GM12878 (cell line): ENCODE measurements at regions not wholly inside any gene's neighbourhood (a gene's known extent, or its start where the extent isn't known, plus 50 kb on each side); places are given as distances from the start of the nearest gene placed in this dataset.

Experiments
- ATAC-seq: fragments of 200-7000 bp; cut with Tn5 transposase; 3 replicates; pipeline ENCODE4 v1.9.1; 2020; ENCODE audit warnings: mild to moderate bottlenecking, moderate library complexity
- BruUV-seq: library from RNA; stranded (reverse); fragments of 400-500 nt; replicated peaks from 2 replicates; lab custom pipeline; 2021; lab: Mats Ljungman, UMichigan
- CTCF ChIA-PET: fragments of 300-600 bp; sonication (Branson Sonifier 250); formaldehyde crosslinking; extraction: SDS; loops from one replicate; lab custom pipeline; 2021; ENCODE audit warnings: inconsistent platforms; lab: Yijun Ruan, JAX
- POLR2A ChIA-PET: fragments of 350-600 bp; formaldehyde crosslinking; extraction: SDS; loops from one replicate; lab custom pipeline; 2021; ENCODE audit warnings: inconsistent platforms; lab: Charles Lee
- RAD21 ChIA-PET: fragments of 300-600 bp; sonication (Branson Sonifier 250); formaldehyde crosslinking; loops from one replicate; lab custom pipeline; 2023; ENCODE audit warnings: antibody characterized with exemption; ENCODE audit not compliant: unreplicated experiment; lab: Charles Lee
- SMC1A ChIA-PET: fragments of 300-600 bp; sonication (Branson Sonifier 250); formaldehyde crosslinking; loops from one replicate; lab custom pipeline; 2023; ENCODE audit not compliant: unreplicated experiment, uncharacterized antibody; lab: Charles Lee
- DNase-seq: peaks from one replicate; pipeline ENCODE4 v3.0.0-alpha.2; 2011; ENCODE audit warnings: low read depth, low spot score
- FAIRE-seq: peaks from 3 replicates; lab custom pipeline; 2011; peaks lifted over from hg19 to GRCh38; lab: Jason Lieb, UNC
- H2AFZ ChIP-seq: 2 replicates; pipeline ENCODE4 v1.6.0; 2011; ENCODE audit warnings: low read depth, low read length, control low read depth; ENCODE audit not compliant: control insufficient read depth
- H3K27ac ChIP-seq: 2 replicates; pipeline ENCODE4 v1.5.1; 2011; ENCODE audit warnings: control low read depth; ENCODE audit not compliant: control insufficient read depth, insufficient read depth
- H3K27me3 ChIP-seq, 2 experiments: replicated peaks in 1 of 2; 2 replicates each; pipeline versions ENCODE4 v1.6.0 to v1.6.1; 2011; ENCODE audit warnings: low read length in 1 of 2; ENCODE audit not compliant: control insufficient read depth in 2 of 2, insufficient read depth in 2 of 2
- H3K36me3 ChIP-seq, 2 experiments: 2 replicates each; pipeline ENCODE4 v1.5.1; 2011; ENCODE audit warnings: low read length in 1 of 2; ENCODE audit not compliant: control insufficient read depth in 2 of 2, insufficient read depth in 2 of 2
- H3K4me1 ChIP-seq: 2 replicates; pipeline ENCODE4 v1.6.1; 2011; ENCODE audit warnings: mild to moderate bottlenecking, low read length, moderate library complexity, mixed read lengths; ENCODE audit not compliant: control insufficient read depth, insufficient read depth
- H3K4me2 ChIP-seq: 2 replicates; pipeline ENCODE4 v1.6.0; 2011; ENCODE audit warnings: control low read depth; ENCODE audit not compliant: control insufficient read depth, insufficient read depth
- H3K4me3 ChIP-seq: fragments of 200-600 bp; sonication (generic); 2 replicates; pipeline ENCODE4 v1.5.1; 2016
- H3K79me2 ChIP-seq: 2 replicates; pipeline ENCODE4 v1.6.0; 2011; ENCODE audit warnings: low read length; ENCODE audit not compliant: control insufficient read depth, insufficient read depth
- H3K9ac ChIP-seq: 2 replicates; pipeline ENCODE4 v1.8.0; 2011; ENCODE audit warnings: low read length, control low read depth, mixed read lengths; ENCODE audit not compliant: control insufficient read depth, insufficient read depth
- H3K9me3 ChIP-seq: replicated peaks from 3 replicates; pipeline ENCODE4 v1.5.1; 2011; ENCODE audit warnings: mild to moderate bottlenecking, low read length; ENCODE audit not compliant: control insufficient read depth, insufficient read depth
- H4K20me1 ChIP-seq: 2 replicates; pipeline ENCODE4 v1.6.0; 2011; ENCODE audit not compliant: control insufficient read depth, insufficient read depth
- ATF7 ChIP-seq: fragments of 450-650 bp; IDR thresholded peaks from 2 replicates; pipeline ENCODE4 v1.6.1; 2016; ENCODE audit warnings: low read depth, mild to moderate bottlenecking
- BHLHE40 ChIP-seq, 2 experiments: fragments of 450-650 bp in 1 of 2; IDR thresholded peaks; 2 replicates each; pipeline ENCODE4 v1.6.1; 2011 to 2017; ENCODE audit warnings: low read depth in 2 of 2, borderline replicate concordance in 1 of 2, improper control_type of control experiment in 1 of 2, low read length in 1 of 2, mild to moderate bottlenecking in 1 of 2
- BRCA1 ChIP-seq: IDR thresholded peaks from 2 replicates; pipeline ENCODE4 v1.6.1; 2011; ENCODE audit warnings: low read depth, low read length, improper control_type of control experiment
- EED ChIP-seq: sonication (generic); IDR thresholded peaks from 2 replicates; pipeline ENCODE4 v1.6.1; 2016; ENCODE audit warnings: antibody characterized with exemption, low read depth
- IKZF2 ChIP-seq, 2 experiments: fragments of 450-650 bp; IDR thresholded peaks; 2 replicates each; pipeline ENCODE4 v1.6.1; 2017; ENCODE audit warnings: mild to moderate bottlenecking in 2 of 2, moderate library complexity in 2 of 2
- IRF4 ChIP-seq: IDR thresholded peaks from 2 replicates; pipeline ENCODE4 v1.6.1; 2011; ENCODE audit warnings: low read depth, low read length
- MXI1 ChIP-seq: fragments of 150-350 bp; IDR thresholded peaks from 2 replicates; pipeline ENCODE4 v1.6.1; 2011; ENCODE audit warnings: low read depth, mild to moderate bottlenecking, inconsistent platforms, low read length, improper control_type of control experiment
- NFYB ChIP-seq: IDR thresholded peaks from 2 replicates; pipeline ENCODE4 v1.6.1; 2011; ENCODE audit warnings: low read depth, mild to moderate bottlenecking, low read length, improper control_type of control experiment, moderate library complexity; ENCODE audit not compliant: insufficient read depth
- NRF1 ChIP-seq: conservative IDR thresholded peaks from 2 replicates; pipeline ENCODE4 v1.6.1; 2011; ENCODE audit warnings: mild to moderate bottlenecking, low read depth, low read length, improper control_type of control experiment
- POLR2A ChIP-seq: IDR thresholded peaks from 2 replicates; pipeline ENCODE4 v1.6.1; 2011; ENCODE audit warnings: low read depth, mild to moderate bottlenecking, low read length
- RCOR1 ChIP-seq: conservative IDR thresholded peaks from 2 replicates; pipeline ENCODE4 v1.6.1; 2012; ENCODE audit warnings: low read depth, low read length, improper control_type of control experiment
- SIN3A ChIP-seq: IDR thresholded peaks from 2 replicates; pipeline ENCODE4 v1.6.1; 2012; ENCODE audit warnings: low read depth, low read length, improper control_type of control experiment
- STAT1 ChIP-seq: fragments of 450-650 bp; conservative IDR thresholded peaks from 2 replicates; pipeline ENCODE4 v1.6.1; 2014; ENCODE audit warnings: antibody characterized with exemption, mild to moderate bottlenecking
- YY1 ChIP-seq: IDR thresholded peaks from 2 replicates; pipeline ENCODE4 v1.6.1; 2011; ENCODE audit warnings: low read depth, mild to moderate bottlenecking, low read length
- WGBS: methylation state at CpG from one replicate; pipeline ENCODE4 v1.1.6; 2016; ENCODE audit warnings: low lambda C conversion rate; ENCODE audit not compliant: insufficient replicate concordance, insufficient coverage; ENCODE audit errors: missing lambda C conversion rate; 5-methylcytosine and 5-hydroxymethylcytosine counted together
- in situ Hi-C: fragments of 300-500 bp; cut with MboI; formaldehyde crosslinking; loops from 9 replicates; pipeline ENCODE4 v1.14.3; 2018; ENCODE audit warnings: mixed read lengths
- intact Hi-C: fragments of 100-400 bp; cut with micrococcal nuclease; formaldehyde crosslinking; loops from one replicate; pipeline ENCODE4 v1.14.2; 2022; ENCODE audit not compliant: unreplicated experiment
- TF ChIP-seq, protein P1 (sequence below): fragments of 450-650 bp; IDR thresholded peaks from 2 replicates; pipeline ENCODE4 v1.6.1; 2017; ENCODE audit warnings: mild to moderate bottlenecking, moderate library complexity
- TF ChIP-seq, protein P2 (sequence below): IDR thresholded peaks from 2 replicates; pipeline ENCODE4 v1.6.1; 2011; ENCODE audit warnings: low read depth, mild to moderate bottlenecking, low read length, moderate library complexity, borderline replicate concordance; ENCODE audit errors: extremely low read depth

DNA sequence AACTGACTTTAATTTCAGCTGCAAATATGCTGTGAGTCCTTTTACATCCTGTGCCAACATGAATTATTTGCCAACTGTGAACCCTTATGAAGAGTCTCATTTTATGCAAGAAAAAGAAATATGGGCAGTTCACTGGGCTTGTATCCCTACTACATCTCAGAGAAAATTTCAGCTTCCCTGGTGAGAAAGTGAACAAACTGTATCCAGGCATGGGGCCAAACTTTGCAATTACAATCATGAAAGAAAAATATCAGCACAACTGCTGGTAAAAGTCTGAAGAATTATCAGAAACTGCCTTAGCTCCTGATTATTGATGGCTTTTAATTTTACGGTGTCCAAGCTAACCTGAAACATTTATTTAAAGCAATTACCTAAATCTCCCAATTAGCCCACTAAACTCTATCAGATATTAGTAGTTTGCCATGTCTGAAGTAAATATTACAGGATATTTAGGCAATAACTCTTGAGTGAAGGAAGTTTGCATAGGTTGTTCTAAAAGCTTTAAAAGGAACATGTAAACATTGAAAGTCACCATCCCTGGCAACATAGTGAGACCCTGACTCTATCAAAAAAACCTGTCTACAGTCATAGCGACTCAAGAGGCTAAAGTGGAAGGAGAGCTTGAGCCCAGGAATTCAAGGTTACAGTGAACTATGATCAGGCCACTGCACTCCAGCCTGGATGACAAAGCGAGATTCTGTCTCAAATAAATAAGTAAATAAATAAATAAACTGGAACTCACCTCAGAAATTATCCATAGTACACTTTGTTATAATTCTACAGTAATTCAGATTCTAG, 83.9 kb upstream of the HCN1 start:
- Histone ChIP-seq H3K27me3 (no peaks in the 10 kb centered on the region), H3K9me3 (no peaks in the 10 kb centered on the region), H3K4me3 (no peak overlapping the region), H3K79me2 (no peaks in the 10 kb centered on the region), H2AFZ (no peak overlapping the region), H3K4me2 (no peak overlapping the region), H3K27ac (no peak overlapping the region), H3K4me1 (no peaks in the 10 kb centered on the region), H4K20me1 (no peaks in the 10 kb centered on the region), H3K36me3 (no peaks in the 10 kb centered on the region), H3K9ac (no peak overlapping the region)
- ChIA-PET POLR2A (no interaction called here), RAD21 (no interaction called here), CTCF (no interaction called here), SMC1A (interaction anchor here (0.5 kb wide), 1 partner anchor 63 kb away, joined by 3 read pairs; no protein-coding TSS in a partner anchor)
- WGBS: 32% methylated on average over 3 of the region's 3 CpGs
- ATAC-seq (no peak), DNase-seq (no peak), FAIRE-seq (no peak)
- in situ Hi-C loops (no loop called here), intact Hi-C loops (loop anchor here (10.0 kb wide), 1 partner anchor 825 kb away; no protein-coding TSS in a partner anchor)
- TF ChIP-seq NRF1 (no peak), IKZF2 (IDR thresholded peaks at IDR 0.05) (no peak), YY1 (no peak), EED (no peak), IRF4 (no peak), POLR2A (no peak), BRCA1 (no peak), STAT1 (no peak), NFYB (no peak), ATF7 (no peak), SIN3A (no peak), MXI1 (no peak), BHLHE40 (IDR thresholded peaks at IDR 0.05; ENCODE audit: borderline replicate concordance in 1 of 2, low read depth in 2 of 2, low read length in 1 of 2) (no peak), RCOR1 (no peak)
- TF ChIP-seq, protein P1, sequence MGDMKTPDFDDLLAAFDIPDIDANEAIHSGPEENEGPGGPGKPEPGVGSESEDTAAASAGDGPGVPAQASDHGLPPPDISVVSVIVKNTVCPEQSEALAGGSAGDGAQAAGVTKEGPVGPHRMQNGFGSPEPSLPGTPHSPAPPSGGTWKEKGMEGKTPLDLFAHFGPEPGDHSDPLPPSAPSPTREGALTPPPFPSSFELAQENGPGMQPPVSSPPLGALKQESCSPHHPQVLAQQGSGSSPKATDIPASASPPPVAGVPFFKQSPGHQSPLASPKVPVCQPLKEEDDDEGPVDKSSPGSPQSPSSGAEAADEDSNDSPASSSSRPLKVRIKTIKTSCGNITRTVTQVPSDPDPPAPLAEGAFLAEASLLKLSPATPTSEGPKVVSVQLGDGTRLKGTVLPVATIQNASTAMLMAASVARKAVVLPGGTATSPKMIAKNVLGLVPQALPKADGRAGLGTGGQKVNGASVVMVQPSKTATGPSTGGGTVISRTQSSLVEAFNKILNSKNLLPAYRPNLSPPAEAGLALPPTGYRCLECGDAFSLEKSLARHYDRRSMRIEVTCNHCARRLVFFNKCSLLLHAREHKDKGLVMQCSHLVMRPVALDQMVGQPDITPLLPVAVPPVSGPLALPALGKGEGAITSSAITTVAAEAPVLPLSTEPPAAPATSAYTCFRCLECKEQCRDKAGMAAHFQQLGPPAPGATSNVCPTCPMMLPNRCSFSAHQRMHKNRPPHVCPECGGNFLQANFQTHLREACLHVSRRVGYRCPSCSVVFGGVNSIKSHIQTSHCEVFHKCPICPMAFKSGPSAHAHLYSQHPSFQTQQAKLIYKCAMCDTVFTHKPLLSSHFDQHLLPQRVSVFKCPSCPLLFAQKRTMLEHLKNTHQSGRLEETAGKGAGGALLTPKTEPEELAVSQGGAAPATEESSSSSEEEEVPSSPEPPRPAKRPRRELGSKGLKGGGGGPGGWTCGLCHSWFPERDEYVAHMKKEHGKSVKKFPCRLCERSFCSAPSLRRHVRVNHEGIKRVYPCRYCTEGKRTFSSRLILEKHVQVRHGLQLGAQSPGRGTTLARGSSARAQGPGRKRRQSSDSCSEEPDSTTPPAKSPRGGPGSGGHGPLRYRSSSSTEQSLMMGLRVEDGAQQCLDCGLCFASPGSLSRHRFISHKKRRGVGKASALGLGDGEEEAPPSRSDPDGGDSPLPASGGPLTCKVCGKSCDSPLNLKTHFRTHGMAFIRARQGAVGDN: no peak
- TF ChIP-seq, protein P2, sequence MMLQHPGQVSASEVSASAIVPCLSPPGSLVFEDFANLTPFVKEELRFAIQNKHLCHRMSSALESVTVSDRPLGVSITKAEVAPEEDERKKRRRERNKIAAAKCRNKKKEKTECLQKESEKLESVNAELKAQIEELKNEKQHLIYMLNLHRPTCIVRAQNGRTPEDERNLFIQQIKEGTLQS: no peak
- BruUV-seq: no TSS peak
